Upper lobe of left lung (tissue), 4 donors: ENCODE measurements at regions not wholly inside any gene's neighbourhood (a gene's known extent, or its start where the extent isn't known, plus 50 kb on each side); places are given as distances from the start of the nearest gene placed in this dataset.

Experiments
- POLR2A ChIP-seq, 4 donors: fragments of 450-650 bp; IDR thresholded peaks; one replicate each; pipeline ENCODE4 v1.5.1; 2016 to 2017; ENCODE audit warnings: antibody characterized with exemption in 4 of 4, mild to moderate bottlenecking in 2 of 4
- TF ChIP-seq, protein P1 (sequence below), 6 experiments: fragments of 450-650 bp in 4 of 6; fragments of 200-600 bp in 2 of 6; sonication (generic) in 2 of 6; IDR thresholded peaks; one replicate each; pipeline ENCODE4 v1.5.1; 2016 to 2019; ENCODE audit warnings: antibody characterized with exemption in 6 of 6

GRCh38 chr4:54813674-54814073 is 155.9 kb downstream of the KIT start:
- TF ChIP-seq, protein P1, sequence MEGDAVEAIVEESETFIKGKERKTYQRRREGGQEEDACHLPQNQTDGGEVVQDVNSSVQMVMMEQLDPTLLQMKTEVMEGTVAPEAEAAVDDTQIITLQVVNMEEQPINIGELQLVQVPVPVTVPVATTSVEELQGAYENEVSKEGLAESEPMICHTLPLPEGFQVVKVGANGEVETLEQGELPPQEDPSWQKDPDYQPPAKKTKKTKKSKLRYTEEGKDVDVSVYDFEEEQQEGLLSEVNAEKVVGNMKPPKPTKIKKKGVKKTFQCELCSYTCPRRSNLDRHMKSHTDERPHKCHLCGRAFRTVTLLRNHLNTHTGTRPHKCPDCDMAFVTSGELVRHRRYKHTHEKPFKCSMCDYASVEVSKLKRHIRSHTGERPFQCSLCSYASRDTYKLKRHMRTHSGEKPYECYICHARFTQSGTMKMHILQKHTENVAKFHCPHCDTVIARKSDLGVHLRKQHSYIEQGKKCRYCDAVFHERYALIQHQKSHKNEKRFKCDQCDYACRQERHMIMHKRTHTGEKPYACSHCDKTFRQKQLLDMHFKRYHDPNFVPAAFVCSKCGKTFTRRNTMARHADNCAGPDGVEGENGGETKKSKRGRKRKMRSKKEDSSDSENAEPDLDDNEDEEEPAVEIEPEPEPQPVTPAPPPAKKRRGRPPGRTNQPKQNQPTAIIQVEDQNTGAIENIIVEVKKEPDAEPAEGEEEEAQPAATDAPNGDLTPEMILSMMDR (IDR thresholded peaks at IDR 0.05): no peak
- no peak for TF ChIP-seq POLR2A (IDR thresholded peaks at IDR 0.05)
